H1 (cell line): ENCODE measurements at regions not wholly inside any gene's neighbourhood (a gene's known extent, or its start where the extent isn't known, plus 50 kb on each side); places are given as distances from the start of the nearest gene placed in this dataset.

Source experiments
- BACH1 ChIP-seq: IDR thresholded peaks from 2 replicates; pipeline ENCODE4 v1.6.1; 2012; ENCODE audit warnings: low read length, improper control_type of control experiment
- CBX5 ChIP-seq: fragments of 300-800, 300-1000 bp; sonication (generic); IDR thresholded peaks from 2 replicates; pipeline ENCODE4 v1.7.1; 2016; ENCODE audit warnings: antibody characterized with exemption, low read length, low read depth
- PHF8 ChIP-seq: fragments of 200-600 bp; sonication (generic); conservative IDR thresholded peaks from 2 replicates; pipeline ENCODE4 v1.7.1; 2012; ENCODE audit warnings: low read depth, mild to moderate bottlenecking, inconsistent platforms, low read length, moderate library complexity
- RXRA ChIP-seq: IDR thresholded peaks from 2 replicates; pipeline ENCODE4 v1.6.1; 2011; ENCODE audit warnings: low read depth, mild to moderate bottlenecking, low read length, moderate library complexity; ENCODE audit not compliant: insufficient read depth
- SIN3A ChIP-seq, 2 experiments: IDR thresholded peaks in 1 of 2; conservative IDR thresholded peaks in 1 of 2; 2 replicates each; pipeline ENCODE4 v1.6.1; 2011 to 2012; ENCODE audit warnings: low read length in 2 of 2, improper control_type of control experiment in 1 of 2, low read depth in 1 of 2, mild to moderate bottlenecking in 1 of 2
- SIX5 ChIP-seq: IDR thresholded peaks from 2 replicates; pipeline ENCODE4 v1.6.1; 2011; ENCODE audit warnings: mild to moderate bottlenecking, low read depth, low read length
- SP2 ChIP-seq: IDR thresholded peaks from 2 replicates; pipeline ENCODE4 v1.6.1; 2012; ENCODE audit warnings: mild to moderate bottlenecking, low read length, inconsistent platforms
- YY1 ChIP-seq: IDR thresholded peaks from 2 replicates; pipeline ENCODE4 v1.6.1; 2011; ENCODE audit warnings: low read depth, mild to moderate bottlenecking, low read length
- TF ChIP-seq, protein P1 (sequence below): fragments of 300-600 bp; sonication (generic); IDR thresholded peaks from 2 replicates; pipeline ENCODE4 v1.7.1; 2012; ENCODE audit warnings: low read length, moderate library complexity, mild to moderate bottlenecking, inconsistent platforms; ENCODE audit not compliant: insufficient replicate concordance
- TF ChIP-seq, protein P2 (sequence below): IDR thresholded peaks from 2 replicates; pipeline ENCODE4 v1.6.1; 2011; ENCODE audit warnings: low read length, improper control_type of control experiment

DNA sequence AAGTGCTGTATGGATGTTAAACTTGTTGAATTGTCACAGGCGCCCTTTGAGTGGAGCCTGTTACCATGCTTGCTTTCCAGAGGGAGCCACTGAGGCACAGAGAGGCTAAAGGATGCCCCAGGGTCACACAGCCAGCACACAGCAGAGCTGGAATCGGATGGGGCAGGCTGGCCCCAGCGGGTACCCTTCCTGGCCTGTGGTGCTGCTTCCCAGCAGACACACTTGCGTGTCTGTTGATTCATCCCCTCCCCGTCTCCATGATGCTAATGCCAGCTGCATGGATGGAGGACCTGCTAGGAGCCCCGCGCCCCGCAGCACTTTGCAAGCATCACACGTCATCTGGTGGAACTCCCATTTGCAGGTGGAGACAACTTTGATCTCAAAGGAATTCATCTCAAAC is 52.4 kb upstream of the SHISAL1 start (continued):
- TF ChIP-seq, protein P1, sequence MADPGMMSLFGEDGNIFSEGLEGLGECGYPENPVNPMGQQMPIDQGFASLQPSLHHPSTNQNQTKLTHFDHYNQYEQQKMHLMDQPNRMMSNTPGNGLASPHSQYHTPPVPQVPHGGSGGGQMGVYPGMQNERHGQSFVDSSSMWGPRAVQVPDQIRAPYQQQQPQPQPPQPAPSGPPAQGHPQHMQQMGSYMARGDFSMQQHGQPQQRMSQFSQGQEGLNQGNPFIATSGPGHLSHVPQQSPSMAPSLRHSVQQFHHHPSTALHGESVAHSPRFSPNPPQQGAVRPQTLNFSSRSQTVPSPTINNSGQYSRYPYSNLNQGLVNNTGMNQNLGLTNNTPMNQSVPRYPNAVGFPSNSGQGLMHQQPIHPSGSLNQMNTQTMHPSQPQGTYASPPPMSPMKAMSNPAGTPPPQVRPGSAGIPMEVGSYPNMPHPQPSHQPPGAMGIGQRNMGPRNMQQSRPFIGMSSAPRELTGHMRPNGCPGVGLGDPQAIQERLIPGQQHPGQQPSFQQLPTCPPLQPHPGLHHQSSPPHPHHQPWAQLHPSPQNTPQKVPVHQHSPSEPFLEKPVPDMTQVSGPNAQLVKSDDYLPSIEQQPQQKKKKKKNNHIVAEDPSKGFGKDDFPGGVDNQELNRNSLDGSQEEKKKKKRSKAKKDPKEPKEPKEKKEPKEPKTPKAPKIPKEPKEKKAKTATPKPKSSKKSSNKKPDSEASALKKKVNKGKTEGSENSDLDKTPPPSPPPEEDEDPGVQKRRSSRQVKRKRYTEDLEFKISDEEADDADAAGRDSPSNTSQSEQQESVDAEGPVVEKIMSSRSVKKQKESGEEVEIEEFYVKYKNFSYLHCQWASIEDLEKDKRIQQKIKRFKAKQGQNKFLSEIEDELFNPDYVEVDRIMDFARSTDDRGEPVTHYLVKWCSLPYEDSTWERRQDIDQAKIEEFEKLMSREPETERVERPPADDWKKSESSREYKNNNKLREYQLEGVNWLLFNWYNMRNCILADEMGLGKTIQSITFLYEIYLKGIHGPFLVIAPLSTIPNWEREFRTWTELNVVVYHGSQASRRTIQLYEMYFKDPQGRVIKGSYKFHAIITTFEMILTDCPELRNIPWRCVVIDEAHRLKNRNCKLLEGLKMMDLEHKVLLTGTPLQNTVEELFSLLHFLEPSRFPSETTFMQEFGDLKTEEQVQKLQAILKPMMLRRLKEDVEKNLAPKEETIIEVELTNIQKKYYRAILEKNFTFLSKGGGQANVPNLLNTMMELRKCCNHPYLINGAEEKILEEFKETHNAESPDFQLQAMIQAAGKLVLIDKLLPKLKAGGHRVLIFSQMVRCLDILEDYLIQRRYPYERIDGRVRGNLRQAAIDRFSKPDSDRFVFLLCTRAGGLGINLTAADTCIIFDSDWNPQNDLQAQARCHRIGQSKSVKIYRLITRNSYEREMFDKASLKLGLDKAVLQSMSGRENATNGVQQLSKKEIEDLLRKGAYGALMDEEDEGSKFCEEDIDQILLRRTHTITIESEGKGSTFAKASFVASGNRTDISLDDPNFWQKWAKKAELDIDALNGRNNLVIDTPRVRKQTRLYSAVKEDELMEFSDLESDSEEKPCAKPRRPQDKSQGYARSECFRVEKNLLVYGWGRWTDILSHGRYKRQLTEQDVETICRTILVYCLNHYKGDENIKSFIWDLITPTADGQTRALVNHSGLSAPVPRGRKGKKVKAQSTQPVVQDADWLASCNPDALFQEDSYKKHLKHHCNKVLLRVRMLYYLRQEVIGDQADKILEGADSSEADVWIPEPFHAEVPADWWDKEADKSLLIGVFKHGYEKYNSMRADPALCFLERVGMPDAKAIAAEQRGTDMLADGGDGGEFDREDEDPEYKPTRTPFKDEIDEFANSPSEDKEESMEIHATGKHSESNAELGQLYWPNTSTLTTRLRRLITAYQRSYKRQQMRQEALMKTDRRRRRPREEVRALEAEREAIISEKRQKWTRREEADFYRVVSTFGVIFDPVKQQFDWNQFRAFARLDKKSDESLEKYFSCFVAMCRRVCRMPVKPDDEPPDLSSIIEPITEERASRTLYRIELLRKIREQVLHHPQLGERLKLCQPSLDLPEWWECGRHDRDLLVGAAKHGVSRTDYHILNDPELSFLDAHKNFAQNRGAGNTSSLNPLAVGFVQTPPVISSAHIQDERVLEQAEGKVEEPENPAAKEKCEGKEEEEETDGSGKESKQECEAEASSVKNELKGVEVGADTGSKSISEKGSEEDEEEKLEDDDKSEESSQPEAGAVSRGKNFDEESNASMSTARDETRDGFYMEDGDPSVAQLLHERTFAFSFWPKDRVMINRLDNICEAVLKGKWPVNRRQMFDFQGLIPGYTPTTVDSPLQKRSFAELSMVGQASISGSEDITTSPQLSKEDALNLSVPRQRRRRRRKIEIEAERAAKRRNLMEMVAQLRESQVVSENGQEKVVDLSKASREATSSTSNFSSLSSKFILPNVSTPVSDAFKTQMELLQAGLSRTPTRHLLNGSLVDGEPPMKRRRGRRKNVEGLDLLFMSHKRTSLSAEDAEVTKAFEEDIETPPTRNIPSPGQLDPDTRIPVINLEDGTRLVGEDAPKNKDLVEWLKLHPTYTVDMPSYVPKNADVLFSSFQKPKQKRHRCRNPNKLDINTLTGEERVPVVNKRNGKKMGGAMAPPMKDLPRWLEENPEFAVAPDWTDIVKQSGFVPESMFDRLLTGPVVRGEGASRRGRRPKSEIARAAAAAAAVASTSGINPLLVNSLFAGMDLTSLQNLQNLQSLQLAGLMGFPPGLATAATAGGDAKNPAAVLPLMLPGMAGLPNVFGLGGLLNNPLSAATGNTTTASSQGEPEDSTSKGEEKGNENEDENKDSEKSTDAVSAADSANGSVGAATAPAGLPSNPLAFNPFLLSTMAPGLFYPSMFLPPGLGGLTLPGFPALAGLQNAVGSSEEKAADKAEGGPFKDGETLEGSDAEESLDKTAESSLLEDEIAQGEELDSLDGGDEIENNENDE: no peak
- TF ChIP-seq RXRA (no peak), SIX5 (no peak), YY1 (no peak), PHF8 (no peak), BACH1 (no peak), SP2 (no peak), SIN3A (conservative IDR thresholded peaks at IDR 0.05 in 1 of 2, IDR thresholded peaks at IDR 0.05 in 1 of 2; ENCODE audit: low read depth in 1 of 2, low read length in 2 of 2) (no peak), CBX5 (no peak)
- TF ChIP-seq, protein P2, sequence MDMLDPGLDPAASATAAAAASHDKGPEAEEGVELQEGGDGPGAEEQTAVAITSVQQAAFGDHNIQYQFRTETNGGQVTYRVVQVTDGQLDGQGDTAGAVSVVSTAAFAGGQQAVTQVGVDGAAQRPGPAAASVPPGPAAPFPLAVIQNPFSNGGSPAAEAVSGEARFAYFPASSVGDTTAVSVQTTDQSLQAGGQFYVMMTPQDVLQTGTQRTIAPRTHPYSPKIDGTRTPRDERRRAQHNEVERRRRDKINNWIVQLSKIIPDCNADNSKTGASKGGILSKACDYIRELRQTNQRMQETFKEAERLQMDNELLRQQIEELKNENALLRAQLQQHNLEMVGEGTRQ: no peak
